ENCODE measurements at regions not wholly inside any gene's neighbourhood (a gene's known extent, or its start where the extent isn't known, plus 50 kb on each side); places are given as distances from the start of the nearest gene placed in this dataset.

- TF ChIP-seq POLR2A (IDR thresholded peaks at IDR 0.05) (no peak), CTCF (IDR thresholded peaks at IDR 0.05) (no peak)
Measured at GRCh38 chr7:52151559-52151958, 835.0 kb upstream of the COBL start.

All from testis (tissue), 2 donors.